ENCODE measurements at regions not wholly inside any gene's neighbourhood (a gene's known extent, or its start where the extent isn't known, plus 50 kb on each side); places are given as distances from the start of the nearest gene placed in this dataset.

GRCh38 chr12:111293266-111294009 is 75.5 kb downstream of the PHETA1 start:
- no peak overlapping the region for H3K4me3 ChIP-seq (ENCODE audit: insufficient read depth, low read depth, low read length, poor library complexity, severe bottlenecking)
- H3K27me3 ChIP-seq (replicated peaks; ENCODE audit: control insufficient read depth, insufficient read depth, low read length, poor library complexity, severe bottlenecking): no peaks in the 10 kb centered on the region
- no peaks in the 10 kb centered on the region for H3K36me3 ChIP-seq (ENCODE audit: control insufficient read depth, insufficient read depth, low read length)
- no peak overlapping the region for H3K27ac ChIP-seq (ENCODE audit: insufficient read depth, low read length, poor library complexity, severe bottlenecking)
- H3K4me1 ChIP-seq (ENCODE audit: control insufficient read depth, insufficient read depth, low read length, poor library complexity, severe bottlenecking): no peaks in the 10 kb centered on the region
- no peaks in the 10 kb centered on the region for H3K9me3 ChIP-seq (ENCODE audit: control insufficient read depth, low read length)
- no peak for DNase-seq

GRCh38 chr12:111291357-111291756 is 77.5 kb downstream of the PHETA1 start:
- no peak overlapping the region for H3K4me3 ChIP-seq (ENCODE audit: insufficient read depth, low read depth, low read length, poor library complexity, severe bottlenecking)
- no peaks in the 10 kb centered on the region for H3K4me1 ChIP-seq (ENCODE audit: control insufficient read depth, insufficient read depth, low read length, poor library complexity, severe bottlenecking)
- H3K36me3 ChIP-seq (ENCODE audit: control insufficient read depth, insufficient read depth, low read length): no peaks in the 10 kb centered on the region
- no peaks in the 10 kb centered on the region for H3K9me3 ChIP-seq (ENCODE audit: control insufficient read depth, low read length)
- H3K27me3 ChIP-seq (replicated peaks; ENCODE audit: control insufficient read depth, insufficient read depth, low read length, poor library complexity, severe bottlenecking): no peaks in the 10 kb centered on the region
- DNase-seq: no peak
- H3K27ac ChIP-seq (ENCODE audit: insufficient read depth, low read length, poor library complexity, severe bottlenecking): no peak overlapping the region

- Histone ChIP-seq H3K4me1 (ENCODE audit: control insufficient read depth, insufficient read depth, low read length, poor library complexity, severe bottlenecking) (no peaks in the 10 kb centered on the region), H3K27me3 (replicated peaks; ENCODE audit: control insufficient read depth, insufficient read depth, low read length, poor library complexity, severe bottlenecking) (no peaks in the 10 kb centered on the region), H3K4me3 (ENCODE audit: insufficient read depth, low read depth, low read length, poor library complexity, severe bottlenecking) (no peak overlapping the region), H3K9me3 (ENCODE audit: control insufficient read depth, low read length) (no peaks in the 10 kb centered on the region), H3K36me3 (ENCODE audit: control insufficient read depth, insufficient read depth, low read length) (no peaks in the 10 kb centered on the region), H3K27ac (ENCODE audit: insufficient read depth, low read length, poor library complexity, severe bottlenecking) (no peak overlapping the region)
- no peak for DNase-seq
Measured at GRCh38 chr12:111288771-111289170, 80.1 kb downstream of the PHETA1 start.

- H3K27me3 ChIP-seq (replicated peaks; ENCODE audit: control insufficient read depth, insufficient read depth, low read length, poor library complexity, severe bottlenecking): no peaks in the 10 kb centered on the region
- no peaks in the 10 kb centered on the region for H3K9me3 ChIP-seq (ENCODE audit: control insufficient read depth, low read length)
- no peaks in the 10 kb centered on the region for H3K4me1 ChIP-seq (ENCODE audit: control insufficient read depth, insufficient read depth, low read length, poor library complexity, severe bottlenecking)
- H3K27ac ChIP-seq (ENCODE audit: insufficient read depth, low read length, poor library complexity, severe bottlenecking): no peak overlapping the region
- H3K36me3 ChIP-seq (ENCODE audit: control insufficient read depth, insufficient read depth, low read length): no peaks in the 10 kb centered on the region
- H3K4me3 ChIP-seq (ENCODE audit: insufficient read depth, low read depth, low read length, poor library complexity, severe bottlenecking): no peak overlapping the region
- DNase-seq: no peak
Measured at GRCh38 chr12:111287125-111287900, 81.6 kb downstream of the PHETA1 start.

- no peaks in the 10 kb centered on the region for H3K4me1 ChIP-seq (ENCODE audit: control insufficient read depth, insufficient read depth, low read length, poor library complexity, severe bottlenecking)
- no peak for DNase-seq
- H3K27ac ChIP-seq (ENCODE audit: insufficient read depth, low read length, poor library complexity, severe bottlenecking): no peak overlapping the region
- H3K9me3 ChIP-seq (ENCODE audit: control insufficient read depth, low read length): no peaks in the 10 kb centered on the region
- no peaks in the 10 kb centered on the region for H3K36me3 ChIP-seq (ENCODE audit: control insufficient read depth, insufficient read depth, low read length)
- no peak overlapping the region for H3K4me3 ChIP-seq (ENCODE audit: insufficient read depth, low read depth, low read length, poor library complexity, severe bottlenecking)
- no peaks in the 10 kb centered on the region for H3K27me3 ChIP-seq (replicated peaks; ENCODE audit: control insufficient read depth, insufficient read depth, low read length, poor library complexity, severe bottlenecking)
Measured at GRCh38 chr12:111285200-111285599, 83.7 kb downstream of the PHETA1 start.

GRCh38 chr12:111284709-111285108 is 84.2 kb downstream of the PHETA1 start:
- H3K9me3 ChIP-seq (ENCODE audit: control insufficient read depth, low read length): no peaks in the 10 kb centered on the region
- H3K4me3 ChIP-seq (ENCODE audit: insufficient read depth, low read depth, low read length, poor library complexity, severe bottlenecking): no peak overlapping the region
- no peak for DNase-seq
- H3K27ac ChIP-seq (ENCODE audit: insufficient read depth, low read length, poor library complexity, severe bottlenecking): no peak overlapping the region
- H3K4me1 ChIP-seq (ENCODE audit: control insufficient read depth, insufficient read depth, low read length, poor library complexity, severe bottlenecking): no peaks in the 10 kb centered on the region
- H3K27me3 ChIP-seq (replicated peaks; ENCODE audit: control insufficient read depth, insufficient read depth, low read length, poor library complexity, severe bottlenecking): no peaks in the 10 kb centered on the region
- H3K36me3 ChIP-seq (ENCODE audit: control insufficient read depth, insufficient read depth, low read length): no peaks in the 10 kb centered on the region

GRCh38 chr12:111283966-111284365 is 84.9 kb downstream of the PHETA1 start:
- H3K27me3 ChIP-seq (replicated peaks; ENCODE audit: control insufficient read depth, insufficient read depth, low read length, poor library complexity, severe bottlenecking): no peaks in the 10 kb centered on the region
- H3K4me3 ChIP-seq (ENCODE audit: insufficient read depth, low read depth, low read length, poor library complexity, severe bottlenecking): no peak overlapping the region
- H3K4me1 ChIP-seq (ENCODE audit: control insufficient read depth, insufficient read depth, low read length, poor library complexity, severe bottlenecking): no peaks in the 10 kb centered on the region
- no peak for DNase-seq
- H3K27ac ChIP-seq (ENCODE audit: insufficient read depth, low read length, poor library complexity, severe bottlenecking): no peak overlapping the region
- H3K9me3 ChIP-seq (ENCODE audit: control insufficient read depth, low read length): no peaks in the 10 kb centered on the region
- H3K36me3 ChIP-seq (ENCODE audit: control insufficient read depth, insufficient read depth, low read length): no peaks in the 10 kb centered on the region

GRCh38 chr12:111283521-111283920 is 85.4 kb downstream of the PHETA1 start:
- H3K27ac ChIP-seq (ENCODE audit: insufficient read depth, low read length, poor library complexity, severe bottlenecking): no peak overlapping the region
- H3K27me3 ChIP-seq (replicated peaks; ENCODE audit: control insufficient read depth, insufficient read depth, low read length, poor library complexity, severe bottlenecking): no peaks in the 10 kb centered on the region
- no peak for DNase-seq
- H3K36me3 ChIP-seq (ENCODE audit: control insufficient read depth, insufficient read depth, low read length): no peaks in the 10 kb centered on the region
- H3K9me3 ChIP-seq (ENCODE audit: control insufficient read depth, low read length): no peaks in the 10 kb centered on the region
- H3K4me3 ChIP-seq (ENCODE audit: insufficient read depth, low read depth, low read length, poor library complexity, severe bottlenecking): no peak overlapping the region
- H3K4me1 ChIP-seq (ENCODE audit: control insufficient read depth, insufficient read depth, low read length, poor library complexity, severe bottlenecking): no peaks in the 10 kb centered on the region

GRCh38 chr12:111277570-111277969 is 91.3 kb downstream of the PHETA1 start:
- DNase-seq: no peak
- Histone ChIP-seq H3K27me3 (replicated peaks; ENCODE audit: control insufficient read depth, insufficient read depth, low read length, poor library complexity, severe bottlenecking) (no peaks in the 10 kb centered on the region), H3K4me1 (ENCODE audit: control insufficient read depth, insufficient read depth, low read length, poor library complexity, severe bottlenecking) (no peaks in the 10 kb centered on the region), H3K27ac (ENCODE audit: insufficient read depth, low read length, poor library complexity, severe bottlenecking) (no peak overlapping the region), H3K4me3 (ENCODE audit: insufficient read depth, low read depth, low read length, poor library complexity, severe bottlenecking) (no peak overlapping the region), H3K9me3 (ENCODE audit: control insufficient read depth, low read length) (no peaks in the 10 kb centered on the region), H3K36me3 (ENCODE audit: control insufficient read depth, insufficient read depth, low read length) (no peaks in the 10 kb centered on the region)

GRCh38 chr12:111276146-111276545 is 92.7 kb downstream of the PHETA1 start:
- no peak for DNase-seq
- no peaks in the 10 kb centered on the region for H3K4me1 ChIP-seq (ENCODE audit: control insufficient read depth, insufficient read depth, low read length, poor library complexity, severe bottlenecking)
- no peaks in the 10 kb centered on the region for H3K36me3 ChIP-seq (ENCODE audit: control insufficient read depth, insufficient read depth, low read length)
- H3K9me3 ChIP-seq (ENCODE audit: control insufficient read depth, low read length): no peaks in the 10 kb centered on the region
- no peak overlapping the region for H3K4me3 ChIP-seq (ENCODE audit: insufficient read depth, low read depth, low read length, poor library complexity, severe bottlenecking)
- H3K27me3 ChIP-seq (replicated peaks; ENCODE audit: control insufficient read depth, insufficient read depth, low read length, poor library complexity, severe bottlenecking): no peaks in the 10 kb centered on the region
- H3K27ac ChIP-seq (ENCODE audit: insufficient read depth, low read length, poor library complexity, severe bottlenecking): no peak overlapping the region
